Subcutaneous abdominal adipose tissue (tissue), 5 donors: ENCODE measurements at regions not wholly inside any gene's neighbourhood (a gene's known extent, or its start where the extent isn't known, plus 50 kb on each side); places are given as distances from the start of the nearest gene placed in this dataset.
"Not testable (repeated sequence)": the region's sequence is repeated elsewhere in the genome, so short reads cannot be mapped to it uniquely, and the experiment has no call there.

ENCODE experiments used
- H3K27ac ChIP-seq: one replicate; pipeline ENCODE4 v1.7.0; 2013; ENCODE audit warnings: low read depth, mild to moderate bottlenecking, inconsistent platforms, low read length, moderate library complexity
- H3K27me3 ChIP-seq, 5 donors: one replicate each; pipeline ENCODE4 v1.7.0; 2013; ENCODE audit warnings: low read length in 5 of 5, inconsistent platforms in 1 of 5; ENCODE audit not compliant: control insufficient read depth in 5 of 5, insufficient read depth in 4 of 5
- H3K36me3 ChIP-seq, 5 donors: one replicate each; pipeline ENCODE4 v1.7.0; 2013; ENCODE audit warnings: low read length in 5 of 5; ENCODE audit not compliant: control insufficient read depth in 5 of 5, insufficient read depth in 5 of 5
- H3K4me1 ChIP-seq, 5 donors: one replicate each; pipeline ENCODE4 v1.7.0; 2013; ENCODE audit warnings: low read length in 5 of 5, mild to moderate bottlenecking in 3 of 5, moderate library complexity in 1 of 5; ENCODE audit not compliant: control insufficient read depth in 5 of 5, insufficient read depth in 5 of 5
- H3K4me3 ChIP-seq, 5 donors: one replicate each; pipeline ENCODE4 v1.7.0; 2013; ENCODE audit warnings: low read length in 5 of 5, low read depth in 1 of 5
- H3K9ac ChIP-seq, 5 donors: one replicate each; pipeline ENCODE4 v1.7.0; 2013; ENCODE audit warnings: low read length in 5 of 5, mild to moderate bottlenecking in 4 of 5, moderate library complexity in 3 of 5
- H3K9me3 ChIP-seq, 5 donors: one replicate each; pipeline ENCODE4 v1.7.0; 2013; ENCODE audit warnings: low read length in 5 of 5; ENCODE audit not compliant: control insufficient read depth in 5 of 5
- donor health status: healthy.
- donor health status: healthy.
- donor health status: healthy.
- donor health status: healthy.
- donor health status: healthy.

DNA sequence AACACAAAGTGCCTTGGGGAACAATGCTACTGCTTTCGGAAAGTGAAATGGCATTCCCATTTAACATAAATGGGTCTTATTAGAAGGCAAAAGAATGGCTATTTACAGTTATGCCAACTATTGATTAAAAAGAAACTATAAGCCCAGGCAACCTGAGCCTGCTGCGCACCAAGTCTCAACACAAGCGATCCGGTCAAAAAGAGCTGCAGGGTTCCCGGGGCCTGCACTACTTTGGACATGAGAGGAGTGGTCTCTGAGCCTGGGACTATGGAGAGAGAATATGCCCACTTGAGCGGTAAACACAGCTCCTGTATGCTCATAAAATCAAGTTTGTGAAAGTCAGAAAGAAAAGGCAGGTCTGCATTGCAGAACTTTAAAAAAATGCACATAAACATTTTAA lies 660.7 kb downstream of the EFNA5 start:
- H3K36me3 ChIP-seq = no peaks in the 10 kb centered on the region
- no peaks in the 10 kb centered on the region for H3K27me3 ChIP-seq
- no peak overlapping the region for H3K27ac ChIP-seq

DNA sequence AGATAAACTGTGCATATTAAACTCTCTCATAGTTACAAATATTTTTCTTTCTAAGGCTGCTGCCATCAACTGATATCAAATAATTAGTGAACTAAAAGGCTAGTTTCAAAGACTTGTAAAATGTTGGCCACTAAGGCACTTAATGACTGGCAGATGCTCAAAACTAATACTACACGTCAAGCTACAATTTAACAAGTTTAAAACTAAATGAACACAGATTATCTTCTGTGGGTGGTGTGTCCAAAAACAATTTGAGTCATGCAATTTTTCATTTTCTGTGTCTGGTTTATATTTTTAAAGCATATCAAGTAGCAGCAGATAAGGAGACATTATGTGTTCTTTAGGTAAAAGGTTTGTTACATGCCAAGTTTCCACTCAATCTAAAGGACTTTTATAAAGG lies 665.1 kb downstream of the EFNA5 start:
- Histone ChIP-seq H3K9me3 (no peaks in the 10 kb centered on the region), H3K4me1 (no peaks in the 10 kb centered on the region)

More for the DNA sequence above, 660.7 kb downstream of the EFNA5 start:
- H3K4me3 ChIP-seq = no peak overlapping the region
- H3K9ac ChIP-seq = no peak overlapping the region
- H3K4me1 ChIP-seq = no peaks in the 10 kb centered on the region
- H3K9me3 ChIP-seq = no peaks in the 10 kb centered on the region

DNA sequence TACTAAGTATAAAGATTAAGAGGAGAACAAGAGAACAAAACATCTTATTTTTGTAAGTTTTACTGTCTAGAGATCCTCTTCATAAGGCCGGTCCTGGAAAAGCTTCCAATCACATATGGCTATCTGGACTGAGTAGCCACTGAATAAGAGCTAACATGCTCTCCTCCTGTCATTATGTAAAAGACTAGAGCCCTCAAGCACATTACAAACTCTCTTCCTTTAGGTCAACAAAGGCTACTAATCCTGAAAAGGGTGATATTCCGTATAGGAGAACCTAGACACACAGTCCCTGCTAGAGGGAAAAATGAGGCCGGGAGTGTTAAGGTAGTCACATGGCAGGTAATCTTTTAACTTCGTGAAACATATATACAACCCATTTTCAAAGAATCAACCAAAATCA lies 665.6 kb downstream of the EFNA5 start:
- H3K36me3 ChIP-seq = no peaks in the 10 kb centered on the region
- H3K4me1 ChIP-seq = no peaks in the 10 kb centered on the region
- no peak overlapping the region for H3K27ac ChIP-seq
- H3K9me3 ChIP-seq = no peaks in the 10 kb centered on the region
- H3K27me3 ChIP-seq = no peaks in the 10 kb centered on the region
- H3K9ac ChIP-seq = no peak overlapping the region
- no peak overlapping the region for H3K4me3 ChIP-seq

More for the DNA sequence above, 665.1 kb downstream of the EFNA5 start:
- Histone ChIP-seq H3K9ac (no peak overlapping the region), H3K4me3 (no peak overlapping the region), H3K27ac (no peak overlapping the region), H3K27me3 (no peaks in the 10 kb centered on the region), H3K36me3 (no peaks in the 10 kb centered on the region)

DNA sequence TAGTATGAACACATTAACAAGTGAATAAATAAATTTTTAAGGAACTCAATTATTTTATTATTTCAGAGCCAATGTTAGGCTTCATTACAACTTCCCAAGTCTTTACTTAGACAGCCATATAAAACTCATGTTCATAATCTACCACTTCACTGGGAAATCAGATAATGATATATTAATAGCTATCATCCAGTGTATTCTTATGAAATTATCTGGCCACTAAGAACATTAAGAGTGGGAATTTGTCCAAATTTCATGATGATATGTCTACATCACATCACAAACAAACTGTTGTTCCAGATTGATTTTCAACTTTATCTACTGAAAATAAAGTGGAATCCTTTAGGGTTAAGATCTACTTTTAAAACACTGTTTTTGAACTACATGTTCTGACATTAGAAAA lies 668.6 kb downstream of the EFNA5 start:
- Histone ChIP-seq H3K27ac (no peak overlapping the region), H3K4me3 (no peak overlapping the region), H3K4me1 (no peaks in the 10 kb centered on the region), H3K36me3 (no peaks in the 10 kb centered on the region), H3K27me3 (no peaks in the 10 kb centered on the region), H3K9ac (no peak overlapping the region), H3K9me3 (peaks cover 0 to 3% (median 0%) of the 10 kb centered on the region in 5 donors)

DNA sequence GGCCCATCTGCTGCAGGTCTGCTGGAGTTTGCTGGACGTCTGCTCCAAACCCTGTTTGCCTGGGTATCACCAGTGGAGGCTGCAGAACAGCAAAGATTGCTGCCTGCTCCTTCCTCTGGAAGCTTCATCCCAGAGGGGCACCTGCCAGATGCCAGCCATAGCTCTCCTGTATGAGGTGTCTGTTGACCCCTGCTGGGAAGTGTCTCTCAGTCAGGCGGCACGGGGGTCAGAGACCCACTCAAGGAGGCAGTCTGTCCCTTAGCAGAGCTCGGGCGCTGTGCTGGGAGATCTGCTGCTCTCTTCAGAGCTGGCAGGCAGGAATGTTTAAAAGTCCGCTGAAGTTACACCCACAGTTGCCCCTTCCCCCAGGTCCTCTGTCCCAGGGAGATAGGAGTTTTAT lies 671.2 kb downstream of the EFNA5 start:
- not testable (repeated sequence) for H3K9ac ChIP-seq, H3K4me1 ChIP-seq, H3K4me3 ChIP-seq, H3K36me3 ChIP-seq, H3K27ac ChIP-seq, H3K9me3 ChIP-seq, H3K27me3 ChIP-seq

DNA sequence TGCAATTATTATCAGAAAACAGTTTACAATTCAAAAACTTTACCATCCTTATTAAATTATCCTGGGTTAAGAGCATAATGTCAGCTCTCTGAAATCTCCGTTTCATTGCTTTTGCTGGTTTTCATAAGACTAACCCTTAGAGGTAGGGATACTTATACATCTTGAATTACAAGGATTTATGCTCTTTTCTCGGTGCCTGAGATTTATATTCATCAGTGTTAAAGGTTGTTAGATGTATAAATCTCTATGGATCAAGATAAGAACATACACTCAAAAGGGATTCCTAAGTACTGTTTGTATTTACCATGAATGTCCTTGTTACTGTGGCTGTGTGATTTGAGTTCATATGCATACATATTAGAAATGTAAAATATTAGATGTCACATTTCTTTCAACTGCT lies 684.7 kb downstream of the EFNA5 start:
- no peak overlapping the region for H3K4me3 ChIP-seq
- no peaks in the 10 kb centered on the region for H3K36me3 ChIP-seq
- no peaks in the 10 kb centered on the region for H3K4me1 ChIP-seq
- H3K27me3 ChIP-seq = no peaks in the 10 kb centered on the region
- H3K9me3 ChIP-seq = no peaks in the 10 kb centered on the region
- no peak overlapping the region for H3K9ac ChIP-seq
- no peak overlapping the region for H3K27ac ChIP-seq

DNA sequence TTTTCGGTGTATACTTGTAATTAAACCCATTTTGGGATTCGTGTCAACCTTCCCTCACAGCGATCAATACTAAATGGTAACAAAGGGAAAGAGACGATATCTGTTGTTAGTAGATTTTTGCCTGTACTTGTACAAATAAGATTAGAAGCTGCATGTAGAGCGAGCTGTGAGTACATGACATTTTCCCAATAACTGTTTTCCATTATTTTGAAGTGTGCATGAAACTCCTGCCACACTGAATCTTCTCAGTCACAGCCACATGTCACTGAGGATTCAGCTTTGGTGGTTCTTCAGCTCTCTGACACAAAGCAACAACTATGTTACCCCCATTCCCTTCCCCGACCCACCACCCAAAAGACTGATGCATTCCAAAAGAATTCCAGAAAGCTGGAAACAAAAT lies 685.6 kb downstream of the EFNA5 start:
- H3K9me3 ChIP-seq = no peaks in the 10 kb centered on the region
- H3K27me3 ChIP-seq = no peaks in the 10 kb centered on the region
- no peak overlapping the region for H3K27ac ChIP-seq
- no peaks in the 10 kb centered on the region for H3K4me1 ChIP-seq
- H3K4me3 ChIP-seq = no peak overlapping the region
- no peaks in the 10 kb centered on the region for H3K36me3 ChIP-seq
- no peak overlapping the region for H3K9ac ChIP-seq

DNA sequence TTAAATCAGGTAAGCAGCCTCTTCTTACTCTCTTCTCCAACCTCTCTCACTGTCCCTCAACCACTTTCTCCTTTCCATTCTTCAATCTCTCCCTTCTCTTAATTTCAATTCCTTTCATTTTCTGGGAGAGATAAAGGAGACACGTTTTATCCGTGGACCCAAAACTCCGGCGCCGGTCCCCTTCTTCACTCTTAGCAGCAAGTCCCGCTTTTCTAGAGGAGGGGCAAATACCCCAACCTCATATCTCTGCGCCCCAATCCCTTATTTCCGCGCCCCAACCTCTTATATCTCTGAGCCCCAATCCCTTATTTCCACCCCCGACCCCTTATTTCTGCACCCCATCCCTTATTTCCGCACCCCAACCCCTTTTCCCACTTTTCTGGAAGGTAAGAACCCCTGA lies 691.6 kb downstream of the EFNA5 start:
- not testable (repeated sequence) for H3K4me3 ChIP-seq, H3K27ac ChIP-seq, H3K9me3 ChIP-seq, H3K36me3 ChIP-seq, H3K4me1 ChIP-seq, H3K27me3 ChIP-seq, H3K9ac ChIP-seq

DNA sequence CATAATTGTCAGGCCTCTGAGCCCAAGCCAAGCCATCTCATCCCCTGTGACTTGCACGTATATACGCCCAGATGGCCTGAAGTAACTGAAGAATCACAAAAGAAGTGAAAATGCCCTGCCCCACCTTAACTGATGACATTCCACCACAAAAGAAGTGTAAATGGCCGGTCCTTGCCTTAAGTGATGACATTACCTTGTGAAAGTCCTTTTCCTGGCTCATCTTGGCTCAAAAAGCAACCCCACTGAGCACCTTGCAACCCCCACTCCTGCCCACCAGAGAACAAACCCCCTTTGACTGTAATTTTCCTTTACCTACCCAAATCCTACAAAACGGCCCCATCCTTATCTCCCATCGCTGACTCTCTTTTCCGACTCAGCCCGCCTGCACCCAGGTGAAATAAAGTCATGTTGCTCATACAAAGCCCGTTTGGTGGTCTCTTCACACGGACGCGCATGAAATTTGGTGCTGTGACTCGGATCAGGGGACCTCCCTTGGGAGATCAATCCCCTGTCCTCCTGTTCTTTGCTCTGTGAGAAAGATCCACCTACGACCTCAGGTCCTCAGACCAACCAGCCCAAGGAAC lies 692.1 kb downstream of the EFNA5 start:
- H3K9me3 ChIP-seq, H3K4me1 ChIP-seq, H3K9ac ChIP-seq, H3K4me3 ChIP-seq, H3K27ac ChIP-seq, H3K36me3 ChIP-seq, H3K27me3 ChIP-seq: not testable (repeated sequence)

DNA sequence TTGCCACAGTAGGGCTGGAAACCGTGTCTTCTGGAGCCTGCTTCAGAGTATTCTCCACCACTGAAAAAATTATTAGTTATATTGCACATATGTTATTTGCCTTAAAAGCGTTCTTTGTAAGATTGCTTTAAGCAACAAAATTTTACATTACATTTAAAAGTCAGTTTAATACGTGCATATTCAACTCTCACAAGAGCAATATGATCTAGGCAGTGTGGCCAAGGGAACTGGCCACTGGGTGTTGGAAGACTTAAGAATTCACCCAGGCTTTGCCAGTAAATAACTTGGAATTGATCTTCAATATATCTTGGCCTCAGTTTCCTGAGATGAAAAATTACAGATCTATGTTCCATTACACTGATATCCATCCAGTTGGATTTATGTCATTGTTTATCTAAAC lies 694.4 kb downstream of the EFNA5 start:
- no peak overlapping the region for H3K4me3 ChIP-seq
- H3K27me3 ChIP-seq = no peaks in the 10 kb centered on the region
- H3K9ac ChIP-seq = no peak overlapping the region
- no peaks in the 10 kb centered on the region for H3K36me3 ChIP-seq
- no peak overlapping the region for H3K27ac ChIP-seq
- H3K9me3 ChIP-seq = no peaks in the 10 kb centered on the region
- no peaks in the 10 kb centered on the region for H3K4me1 ChIP-seq

DNA sequence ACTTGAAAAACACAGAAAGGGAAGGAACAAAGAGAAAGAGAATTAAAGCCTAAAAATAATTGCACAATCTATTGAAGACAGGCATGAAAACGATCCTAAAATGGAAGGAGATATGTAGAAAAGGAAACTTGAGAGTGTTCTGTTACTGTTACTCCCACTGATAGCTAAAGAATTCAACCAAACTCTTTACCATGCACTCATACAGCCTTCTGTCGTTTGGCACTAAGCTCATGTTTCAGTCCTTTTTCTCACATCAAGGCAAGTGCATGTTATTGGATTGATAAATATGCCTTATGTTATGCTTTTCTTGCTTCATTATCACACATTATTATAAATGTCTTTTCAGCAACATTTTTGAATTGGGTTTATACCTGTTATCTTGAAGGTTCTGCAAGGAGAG lies 696.5 kb downstream of the EFNA5 start:
- Histone ChIP-seq H3K4me1 (no peaks in the 10 kb centered on the region), H3K4me3 (no peak overlapping the region), H3K27ac (no peak overlapping the region), H3K9me3 (no peaks in the 10 kb centered on the region), H3K9ac (no peak overlapping the region), H3K27me3 (no peaks in the 10 kb centered on the region), H3K36me3 (no peaks in the 10 kb centered on the region)
